ENCODE measurements at regions not wholly inside any gene's neighbourhood (a gene's known extent, or its start where the extent isn't known, plus 50 kb on each side); places are given as distances from the start of the nearest gene placed in this dataset.

GRCh38 chr2:66236067-66236685 is 198.7 kb upstream of the MEIS1 start:
- Histone ChIP-seq H3K4me3 (ENCODE audit: low read length) (no peak overlapping the region), H3K27me3 (ENCODE audit: control insufficient read depth, insufficient read depth, low read length) (peaks cover 3% of the 10 kb centered on the region), H3K27ac (ENCODE audit: low read length) (no peak overlapping the region), H3K9me3 (replicated peaks; ENCODE audit: control insufficient read depth, low read depth, low read length) (no peaks in the 10 kb centered on the region), H3K4me1 (ENCODE audit: control insufficient read depth, insufficient read depth, low read length) (peaks cover 17% of the 10 kb centered on the region), H3K36me3 (ENCODE audit: control insufficient read depth, insufficient read depth, low read length) (no peaks in the 10 kb centered on the region)
- no peak for DNase-seq
- 65% methylated on average over 5 of the region's 9 CpGs for WGBS (ENCODE audit: insufficient coverage)

- no peaks in the 10 kb centered on the region for H3K36me3 ChIP-seq (ENCODE audit: control insufficient read depth, insufficient read depth, low read length)
- no peak overlapping the region for H3K27ac ChIP-seq (ENCODE audit: low read length)
- H3K4me3 ChIP-seq (ENCODE audit: low read length), result no peak overlapping the region
- DNase-seq, result peak; percentile 64
- 76% methylated on average over 2 of the region's 7 CpGs for WGBS (ENCODE audit: insufficient coverage)
- peaks cover 17% of the 10 kb centered on the region for H3K4me1 ChIP-seq (ENCODE audit: control insufficient read depth, insufficient read depth, low read length)
- H3K27me3 ChIP-seq (ENCODE audit: control insufficient read depth, insufficient read depth, low read length), result peaks cover 3% of the 10 kb centered on the region
- H3K9me3 ChIP-seq (replicated peaks; ENCODE audit: control insufficient read depth, low read depth, low read length), result no peaks in the 10 kb centered on the region
Observed at GRCh38 chr2:66235428-66235827, 199.5 kb upstream of the MEIS1 start.

GRCh38 chr2:66233981-66234380 is 200.9 kb upstream of the MEIS1 start:
- no peaks in the 10 kb centered on the region for H3K36me3 ChIP-seq (ENCODE audit: control insufficient read depth, insufficient read depth, low read length)
- peaks cover 13% of the 10 kb centered on the region for H3K4me1 ChIP-seq (ENCODE audit: control insufficient read depth, insufficient read depth, low read length)
- no peak overlapping the region for H3K27ac ChIP-seq (ENCODE audit: low read length)
- no peak overlapping the region for H3K4me3 ChIP-seq (ENCODE audit: low read length)
- peaks cover 3% of the 10 kb centered on the region for H3K27me3 ChIP-seq (ENCODE audit: control insufficient read depth, insufficient read depth, low read length)
- no peak for DNase-seq
- no CpG with 5 or more reads among the region's 2 CpGs for WGBS (ENCODE audit: insufficient coverage)
- H3K9me3 ChIP-seq (replicated peaks; ENCODE audit: control insufficient read depth, low read depth, low read length), result no peaks in the 10 kb centered on the region

- Histone ChIP-seq H3K4me1 (ENCODE audit: control insufficient read depth, insufficient read depth, low read length) (no peaks in the 10 kb centered on the region), H3K27me3 (ENCODE audit: control insufficient read depth, insufficient read depth, low read length) (no peaks in the 10 kb centered on the region), H3K36me3 (ENCODE audit: control insufficient read depth, insufficient read depth, low read length) (no peaks in the 10 kb centered on the region), H3K9me3 (replicated peaks; ENCODE audit: control insufficient read depth, low read depth, low read length) (no peaks in the 10 kb centered on the region), H3K27ac (ENCODE audit: low read length) (no peak overlapping the region), H3K4me3 (ENCODE audit: low read length) (no peak overlapping the region)
- no CpG with 5 or more reads among the region's 4 CpGs for WGBS (ENCODE audit: insufficient coverage)
- DNase-seq, result peak; percentile 39
Observed at GRCh38 chr2:66228128-66228547, 206.8 kb upstream of the MEIS1 start.

GRCh38 chr2:66217039-66217585 is 217.8 kb upstream of the MEIS1 start:
- H3K4me3 ChIP-seq (ENCODE audit: low read length), result no peak overlapping the region
- DNase-seq, result no peak
- no peaks in the 10 kb centered on the region for H3K4me1 ChIP-seq (ENCODE audit: control insufficient read depth, insufficient read depth, low read length)
- H3K36me3 ChIP-seq (ENCODE audit: control insufficient read depth, insufficient read depth, low read length), result no peaks in the 10 kb centered on the region
- no peaks in the 10 kb centered on the region for H3K27me3 ChIP-seq (ENCODE audit: control insufficient read depth, insufficient read depth, low read length)
- 43% methylated on average over 8 of the region's 8 CpGs for WGBS (ENCODE audit: insufficient coverage)
- H3K9me3 ChIP-seq (replicated peaks; ENCODE audit: control insufficient read depth, low read depth, low read length), result no peaks in the 10 kb centered on the region
- H3K27ac ChIP-seq (ENCODE audit: low read length), result no peak overlapping the region

GRCh38 chr2:66212749-66213148 is 222.2 kb upstream of the MEIS1 start:
- H3K27ac ChIP-seq (ENCODE audit: low read length), result no peak overlapping the region
- WGBS (ENCODE audit: insufficient coverage), result 86% methylated on average over 1 of the region's 3 CpGs
- H3K9me3 ChIP-seq (replicated peaks; ENCODE audit: control insufficient read depth, low read depth, low read length), result no peaks in the 10 kb centered on the region
- H3K4me1 ChIP-seq (ENCODE audit: control insufficient read depth, insufficient read depth, low read length), result no peaks in the 10 kb centered on the region
- no peak for DNase-seq
- no peaks in the 10 kb centered on the region for H3K36me3 ChIP-seq (ENCODE audit: control insufficient read depth, insufficient read depth, low read length)
- no peak overlapping the region for H3K4me3 ChIP-seq (ENCODE audit: low read length)
- H3K27me3 ChIP-seq (ENCODE audit: control insufficient read depth, insufficient read depth, low read length), result no peaks in the 10 kb centered on the region

GRCh38 chr2:66202586-66202985 is 232.3 kb upstream of the MEIS1 start:
- no peak for DNase-seq
- no peaks in the 10 kb centered on the region for H3K4me1 ChIP-seq (ENCODE audit: control insufficient read depth, insufficient read depth, low read length)
- H3K4me3 ChIP-seq (ENCODE audit: low read length), result no peak overlapping the region
- H3K27me3 ChIP-seq (ENCODE audit: control insufficient read depth, insufficient read depth, low read length), result no peaks in the 10 kb centered on the region
- H3K9me3 ChIP-seq (replicated peaks; ENCODE audit: control insufficient read depth, low read depth, low read length), result no peaks in the 10 kb centered on the region
- H3K36me3 ChIP-seq (ENCODE audit: control insufficient read depth, insufficient read depth, low read length), result no peaks in the 10 kb centered on the region
- no peak overlapping the region for H3K27ac ChIP-seq (ENCODE audit: low read length)
- 80% methylated on average over 1 of the region's 2 CpGs for WGBS (ENCODE audit: insufficient coverage)

- Histone ChIP-seq H3K9me3 (replicated peaks; ENCODE audit: control insufficient read depth, low read depth, low read length) (no peaks in the 10 kb centered on the region), H3K4me1 (ENCODE audit: control insufficient read depth, insufficient read depth, low read length) (no peaks in the 10 kb centered on the region), H3K36me3 (ENCODE audit: control insufficient read depth, insufficient read depth, low read length) (no peaks in the 10 kb centered on the region), H3K27ac (ENCODE audit: low read length) (no peak overlapping the region), H3K27me3 (ENCODE audit: control insufficient read depth, insufficient read depth, low read length) (no peaks in the 10 kb centered on the region), H3K4me3 (ENCODE audit: low read length) (no peak overlapping the region)
- DNase-seq, result no peak
- 80% methylated on average over 2 of the region's 2 CpGs for WGBS (ENCODE audit: insufficient coverage)
Observed at GRCh38 chr2:66201242-66201641, 233.7 kb upstream of the MEIS1 start.

GRCh38 chr2:66198873-66199272 is 236.1 kb upstream of the MEIS1 start:
- H3K27ac ChIP-seq (ENCODE audit: low read length), result no peak overlapping the region
- no peaks in the 10 kb centered on the region for H3K27me3 ChIP-seq (ENCODE audit: control insufficient read depth, insufficient read depth, low read length)
- H3K4me3 ChIP-seq (ENCODE audit: low read length), result no peak overlapping the region
- H3K9me3 ChIP-seq (replicated peaks; ENCODE audit: control insufficient read depth, low read depth, low read length), result no peaks in the 10 kb centered on the region
- no peaks in the 10 kb centered on the region for H3K4me1 ChIP-seq (ENCODE audit: control insufficient read depth, insufficient read depth, low read length)
- no peak for DNase-seq
- no peaks in the 10 kb centered on the region for H3K36me3 ChIP-seq (ENCODE audit: control insufficient read depth, insufficient read depth, low read length)

GRCh38 chr2:66192888-66193287 is 242.0 kb upstream of the MEIS1 start:
- Histone ChIP-seq H3K27ac (ENCODE audit: low read length) (no peak overlapping the region), H3K4me1 (ENCODE audit: control insufficient read depth, insufficient read depth, low read length) (no peaks in the 10 kb centered on the region), H3K27me3 (ENCODE audit: control insufficient read depth, insufficient read depth, low read length) (no peaks in the 10 kb centered on the region), H3K9me3 (replicated peaks; ENCODE audit: control insufficient read depth, low read depth, low read length) (no peaks in the 10 kb centered on the region), H3K36me3 (ENCODE audit: control insufficient read depth, insufficient read depth, low read length) (no peaks in the 10 kb centered on the region), H3K4me3 (ENCODE audit: low read length) (no peak overlapping the region)
- no peak for DNase-seq
- 74% methylated on average over 2 of the region's 2 CpGs for WGBS (ENCODE audit: insufficient coverage)

- Histone ChIP-seq H3K4me3 (ENCODE audit: low read length) (no peak overlapping the region), H3K27ac (ENCODE audit: low read length) (no peak overlapping the region), H3K4me1 (ENCODE audit: control insufficient read depth, insufficient read depth, low read length) (no peaks in the 10 kb centered on the region), H3K36me3 (ENCODE audit: control insufficient read depth, insufficient read depth, low read length) (no peaks in the 10 kb centered on the region), H3K9me3 (replicated peaks; ENCODE audit: control insufficient read depth, low read depth, low read length) (no peaks in the 10 kb centered on the region), H3K27me3 (ENCODE audit: control insufficient read depth, insufficient read depth, low read length) (no peaks in the 10 kb centered on the region)
- DNase-seq, result no peak
- WGBS (ENCODE audit: insufficient coverage), result no CpG with 5 or more reads among the region's 1 CpG
Observed at GRCh38 chr2:66191311-66191710, 243.6 kb upstream of the MEIS1 start.

Data from muscle of leg (tissue), 3 donors.